ENCODE measurements at regions not wholly inside any gene's neighbourhood (a gene's known extent, or its start where the extent isn't known, plus 50 kb on each side); places are given as distances from the start of the nearest gene placed in this dataset.

GRCh38 chrX:68982476-68982875 is 153.7 kb downstream of the EFNB1 start:
- BruUV-seq (replicated peaks) = no TSS peak
- no peak overlapping the region for H3K4ac ChIP-seq (ENCODE audit: low read depth, low read length)
- no peak overlapping the region for H3K4me2 ChIP-seq (ENCODE audit: low read depth, low read length)
- H3K4me1 ChIP-seq (ENCODE audit: control insufficient read depth, insufficient read depth, low read length) = peaks cover 7% of the 10 kb centered on the region
- H4K5ac ChIP-seq (ENCODE audit: low read depth, low read length) = no peak overlapping the region
- no peak overlapping the region for H2AK5ac ChIP-seq (ENCODE audit: low read depth, low read length)
- TF ChIP-seq CHD1 (IDR thresholded peaks at IDR 0.05; ENCODE audit: low read depth, low read length) (no peak), CEBPB (IDR thresholded peaks at IDR 0.05; ENCODE audit: low read depth, low read length) (no peak), MAFK (IDR thresholded peaks at IDR 0.05; ENCODE audit: low read depth, low read length) (no peak), MXI1 (IDR thresholded peaks at IDR 0.05; ENCODE audit: borderline replicate concordance, low read depth, low read length) (no peak)
- H3K79me1 ChIP-seq (ENCODE audit: low read depth in 1 of 2, low read length in 2 of 2) = no peaks in the 10 kb centered on the region
- CTCF ChIA-PET = no interaction called here
- no peak overlapping the region for H2BK5ac ChIP-seq (ENCODE audit: low read depth, low read length, poor library complexity, severe bottlenecking)
- H2BK20ac ChIP-seq (ENCODE audit: low read depth, low read length) = no peak overlapping the region
- 58% methylated on average over 2 of the region's 5 CpGs; no CpG with 5 or more reads in 1 of the 2 experiments for WGBS, 2 experiments (ENCODE audit: extremely low coverage in 2 of 2, insufficient read length in 1 of 2)
- dilution Hi-C loops (cut with HindIII; ENCODE audit: low sequenced_read_pairs, unreplicated experiment) (no loop called here), intact Hi-C loops (cut with micrococcal nuclease) (no loop called here), in situ Hi-C loops (cut with MboI; ENCODE audit: low sequenced_read_pairs) (no loop called here)
- no peak overlapping the region for H3K4me3 ChIP-seq (ENCODE audit: insufficient read depth, low read depth, low read length)
- no peak overlapping the region for H3K18ac ChIP-seq (ENCODE audit: low read depth, low read length)
- no peak overlapping the region for H4K8ac ChIP-seq (ENCODE audit: low read depth in 2 of 2, low read length in 2 of 2)
- no peaks in the 10 kb centered on the region for H3K9me1 ChIP-seq (ENCODE audit: insufficient read depth, low read length)
- no peak overlapping the region for H4K91ac ChIP-seq (ENCODE audit: insufficient read depth, low read depth, low read length)
- no peaks in the 10 kb centered on the region for H3K9me3 ChIP-seq (ENCODE audit: control insufficient read depth, insufficient read depth, low read length)
- no peak overlapping the region for H2BK15ac ChIP-seq (ENCODE audit: low read depth, low read length)
- H2AFZ ChIP-seq (replicated peaks; ENCODE audit: low read length, poor library complexity) = no peak overlapping the region
- H4K20me1 ChIP-seq (ENCODE audit: insufficient read depth, low read length) = no peaks in the 10 kb centered on the region; the same call in 1 of the 2 replicates
- no peak overlapping the region for H3K23ac ChIP-seq (ENCODE audit: low read depth, low read length)
- no peak overlapping the region for H2BK120ac ChIP-seq (ENCODE audit: low read depth, low read length)
- H3K9ac ChIP-seq (ENCODE audit: low read depth, low read length) = no peak overlapping the region
- no peak overlapping the region for H2AK9ac ChIP-seq (replicated peaks; ENCODE audit: low read depth, low read length, poor library complexity)
- H3K27me3 ChIP-seq (ENCODE audit: control insufficient read depth, insufficient read depth, low read length) = peaks cover 7% of the 10 kb centered on the region; the same call in 1 of the 2 replicates
- H3K14ac ChIP-seq (replicated peaks; ENCODE audit: low read depth, low read length) = no peak overlapping the region
- no peaks in the 10 kb centered on the region for H3K36me3 ChIP-seq (ENCODE audit: control insufficient read depth, insufficient read depth, low read length)
- H3K56ac ChIP-seq (ENCODE audit: extremely low read depth, insufficient read depth, low read length) = no peak overlapping the region
- ATAC-seq (ENCODE audit: low read depth) = no peak
- H3K27ac ChIP-seq (ENCODE audit: insufficient read depth, low read length) = no peak overlapping the region
- DNase-seq = no peak
- POLR2A ChIA-PET (ENCODE audit: unreplicated experiment) = no interaction called here

Data from IMR-90 (cell line).